ENCODE measurements at regions not wholly inside any gene's neighbourhood (a gene's known extent, or its start where the extent isn't known, plus 50 kb on each side); places are given as distances from the start of the nearest gene placed in this dataset.

- no peak for ATAC-seq
- TF ChIP-seq ARNTL (CRISPR knock-in tag; IDR thresholded peaks at IDR 0.05; ENCODE audit: borderline replicate concordance, low read depth), result no peak
- no peak for TF ChIP-seq ZC3H10 (CRISPR knock-in tag; IDR thresholded peaks at IDR 0.05)
- TF ChIP-seq GLIS3 (CRISPR knock-in tag; IDR thresholded peaks at IDR 0.05), result no peak
- TF ChIP-seq, protein P1, sequence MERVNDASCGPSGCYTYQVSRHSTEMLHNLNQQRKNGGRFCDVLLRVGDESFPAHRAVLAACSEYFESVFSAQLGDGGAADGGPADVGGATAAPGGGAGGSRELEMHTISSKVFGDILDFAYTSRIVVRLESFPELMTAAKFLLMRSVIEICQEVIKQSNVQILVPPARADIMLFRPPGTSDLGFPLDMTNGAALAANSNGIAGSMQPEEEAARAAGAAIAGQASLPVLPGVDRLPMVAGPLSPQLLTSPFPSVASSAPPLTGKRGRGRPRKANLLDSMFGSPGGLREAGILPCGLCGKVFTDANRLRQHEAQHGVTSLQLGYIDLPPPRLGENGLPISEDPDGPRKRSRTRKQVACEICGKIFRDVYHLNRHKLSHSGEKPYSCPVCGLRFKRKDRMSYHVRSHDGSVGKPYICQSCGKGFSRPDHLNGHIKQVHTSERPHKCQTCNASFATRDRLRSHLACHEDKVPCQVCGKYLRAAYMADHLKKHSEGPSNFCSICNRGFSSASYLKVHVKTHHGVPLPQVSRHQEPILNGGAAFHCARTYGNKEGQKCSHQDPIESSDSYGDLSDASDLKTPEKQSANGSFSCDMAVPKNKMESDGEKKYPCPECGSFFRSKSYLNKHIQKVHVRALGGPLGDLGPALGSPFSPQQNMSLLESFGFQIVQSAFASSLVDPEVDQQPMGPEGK (CRISPR knock-in tag; IDR thresholded peaks at IDR 0.05; ENCODE audit: borderline replicate concordance), result no peak
- no peak for TF ChIP-seq ESRRG (CRISPR knock-in tag; IDR thresholded peaks at IDR 0.05)
- TF ChIP-seq ZNF8 (CRISPR knock-in tag; IDR thresholded peaks at IDR 0.05), result no peak
- no peak for TF ChIP-seq TSHZ2 (CRISPR knock-in tag; IDR thresholded peaks at IDR 0.05)
These were observed 149.6 kb upstream of the FAM9B start for GRCh38 chrX:9183481-9183880.

DNA sequence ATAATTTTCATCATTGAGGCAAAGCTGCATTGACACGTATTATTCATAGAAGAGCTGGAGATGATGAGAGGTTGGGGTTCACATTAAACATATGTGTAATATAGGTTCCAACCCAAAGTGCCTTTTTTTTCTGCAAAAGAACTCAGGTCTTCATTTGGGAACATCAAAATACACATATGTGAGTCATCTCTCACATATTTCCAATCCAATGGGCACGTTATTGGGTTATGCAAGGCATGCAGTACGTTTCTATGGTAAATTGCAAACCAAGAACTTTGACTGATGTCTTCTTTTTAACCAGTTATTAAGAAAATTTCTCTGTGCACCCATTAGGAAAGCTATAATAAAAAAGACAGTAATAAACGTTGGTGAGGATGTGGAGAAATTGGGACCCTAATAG lies 150.3 kb upstream of the FAM9B start:
- TF ChIP-seq ZNF70 (CRISPR knock-in tag; IDR thresholded peaks at IDR 0.05), result no peak
- TF ChIP-seq SNAI2 (CRISPR knock-in tag; IDR thresholded peaks at IDR 0.05), result no peak
- TF ChIP-seq RARB (CRISPR knock-in tag; IDR thresholded peaks at IDR 0.05), result no peak
- no peak for TF ChIP-seq GLIS3 (CRISPR knock-in tag; IDR thresholded peaks at IDR 0.05)
- no peak for TF ChIP-seq ZNF8 (CRISPR knock-in tag; IDR thresholded peaks at IDR 0.05)
- no peak for TF ChIP-seq TSHZ2 (CRISPR knock-in tag; IDR thresholded peaks at IDR 0.05)
- TF ChIP-seq OSR1 (CRISPR knock-in tag; IDR thresholded peaks at IDR 0.05), result no peak
- TF ChIP-seq ZFP3 (CRISPR knock-in tag; IDR thresholded peaks at IDR 0.05), result no peak
- no peak for TF ChIP-seq TOX (CRISPR knock-in tag; IDR thresholded peaks at IDR 0.05; ENCODE audit: borderline replicate concordance)
- no peak for TF ChIP-seq ARNTL (CRISPR knock-in tag; IDR thresholded peaks at IDR 0.05; ENCODE audit: borderline replicate concordance, low read depth)
- no peak for TF ChIP-seq ZNF565 (CRISPR knock-in tag; conservative IDR thresholded peaks at IDR 0.05; ENCODE audit: low read depth)
- TF ChIP-seq ISL1 (CRISPR knock-in tag; IDR thresholded peaks at IDR 0.05), result no peak
- TF ChIP-seq, protein P1 (CRISPR knock-in tag; IDR thresholded peaks at IDR 0.05; ENCODE audit: borderline replicate concordance), result no peak
- no peak for TF ChIP-seq ESRRG (CRISPR knock-in tag; IDR thresholded peaks at IDR 0.05)
- no peak for TF ChIP-seq ZC3H10 (CRISPR knock-in tag; IDR thresholded peaks at IDR 0.05)
- TF ChIP-seq ZFP30 (CRISPR knock-in tag; IDR thresholded peaks at IDR 0.05), result no peak
- ATAC-seq, result no peak

DNA sequence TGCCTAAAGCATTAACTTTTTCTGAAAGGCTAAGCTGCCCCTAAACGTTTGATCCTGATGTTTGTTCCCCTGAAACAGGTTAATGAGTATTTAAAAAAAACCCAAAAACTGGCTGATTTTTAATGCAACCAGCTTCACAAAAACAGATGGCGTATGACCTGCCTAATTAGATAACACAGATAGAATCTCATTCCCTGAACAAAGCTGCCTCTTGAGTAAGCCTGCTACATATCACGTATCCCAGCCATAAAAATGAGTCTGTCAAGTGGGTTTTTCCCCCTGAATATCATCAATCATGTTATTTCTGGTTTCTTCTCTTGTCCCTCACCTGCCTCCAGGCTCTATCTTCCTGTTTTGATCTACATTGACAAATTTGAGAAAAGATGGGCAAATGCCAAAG lies 154.2 kb upstream of the FAM9B start:
- no peak for ATAC-seq
- peak; percentile 31; the same call in 1 of the 2 replicates for TF ChIP-seq CSRNP3 (CRISPR knock-in tag; IDR thresholded peaks at IDR 0.05)
- peak; percentile 84 for TF ChIP-seq TCF4 (CRISPR knock-in tag; IDR thresholded peaks at IDR 0.05; ENCODE audit: borderline replicate concordance)
- no peak for TF ChIP-seq RARB (CRISPR knock-in tag; IDR thresholded peaks at IDR 0.05)
- TF ChIP-seq TSHZ2 (CRISPR knock-in tag; IDR thresholded peaks at IDR 0.05), result peak; percentile 90
- TF ChIP-seq OSR1 (CRISPR knock-in tag; IDR thresholded peaks at IDR 0.05), result no peak
